SK-N-SH (cell line): ENCODE measurements at regions not wholly inside any gene's neighbourhood (a gene's known extent, or its start where the extent isn't known, plus 50 kb on each side); places are given as distances from the start of the nearest gene placed in this dataset.

Source experiments
- CHD2 ChIP-seq: fragments of 150-350 bp; IDR thresholded peaks from 2 replicates; pipeline ENCODE4 v1.6.1; 2018; ENCODE audit warnings: low read length; ENCODE audit not compliant: partially characterized antibody
- GATA2 ChIP-seq: sonication (generic); formaldehyde crosslinking; IDR thresholded peaks from 2 replicates; pipeline ENCODE4 v1.5.0; 2020; ENCODE audit warnings: mild to moderate bottlenecking, missing genetic modification reagents
- MAX ChIP-seq: IDR thresholded peaks from 2 replicates; pipeline ENCODE4 v1.4.0; 2012; ENCODE audit warnings: low read depth
- NRF1 ChIP-seq: IDR thresholded peaks from 2 replicates; pipeline ENCODE4 v1.6.1; 2012; ENCODE audit warnings: low read depth, mild to moderate bottlenecking, low read length
- REST ChIP-seq: IDR thresholded peaks from 2 replicates; pipeline ENCODE4 v1.6.1; 2012; ENCODE audit warnings: mild to moderate bottlenecking, low read depth, low read length, moderate library complexity
- RFX5 ChIP-seq: IDR thresholded peaks from 2 replicates; pipeline ENCODE4 v1.6.1; 2012; ENCODE audit warnings: mild to moderate bottlenecking, improper control_type of control experiment, low read length
- RXRA ChIP-seq: IDR thresholded peaks from 2 replicates; pipeline ENCODE4 v1.4.0; 2012; ENCODE audit warnings: low read depth, mild to moderate bottlenecking, borderline replicate concordance
- SMC3 ChIP-seq: IDR thresholded peaks from 2 replicates; pipeline ENCODE4 v1.6.1; 2012; ENCODE audit warnings: low read depth, low read length, improper control_type of control experiment
- TAF1 ChIP-seq: IDR thresholded peaks from 2 replicates; pipeline ENCODE4 v1.6.1; 2012; ENCODE audit warnings: low read depth, mild to moderate bottlenecking, low read length, moderate library complexity, borderline replicate concordance
- TCF12 ChIP-seq: IDR thresholded peaks from 2 replicates; pipeline ENCODE4 v1.4.0; 2012
- TF ChIP-seq, protein P1 (sequence below): fragments of 200-600 bp; sonication (generic); IDR thresholded peaks from 2 replicates; pipeline ENCODE4 v1.6.1; 2017; ENCODE audit warnings: antibody characterized with exemption, mild to moderate bottlenecking, moderate library complexity

GRCh38 chr2:7430869-7431641, 513.8 kb downstream of the RNF144A start:
- TF ChIP-seq REST = no peak
- TF ChIP-seq NRF1 = no peak
- TF ChIP-seq RXRA = no peak
- TF ChIP-seq TCF12 = no peak
- TF ChIP-seq, protein P1, sequence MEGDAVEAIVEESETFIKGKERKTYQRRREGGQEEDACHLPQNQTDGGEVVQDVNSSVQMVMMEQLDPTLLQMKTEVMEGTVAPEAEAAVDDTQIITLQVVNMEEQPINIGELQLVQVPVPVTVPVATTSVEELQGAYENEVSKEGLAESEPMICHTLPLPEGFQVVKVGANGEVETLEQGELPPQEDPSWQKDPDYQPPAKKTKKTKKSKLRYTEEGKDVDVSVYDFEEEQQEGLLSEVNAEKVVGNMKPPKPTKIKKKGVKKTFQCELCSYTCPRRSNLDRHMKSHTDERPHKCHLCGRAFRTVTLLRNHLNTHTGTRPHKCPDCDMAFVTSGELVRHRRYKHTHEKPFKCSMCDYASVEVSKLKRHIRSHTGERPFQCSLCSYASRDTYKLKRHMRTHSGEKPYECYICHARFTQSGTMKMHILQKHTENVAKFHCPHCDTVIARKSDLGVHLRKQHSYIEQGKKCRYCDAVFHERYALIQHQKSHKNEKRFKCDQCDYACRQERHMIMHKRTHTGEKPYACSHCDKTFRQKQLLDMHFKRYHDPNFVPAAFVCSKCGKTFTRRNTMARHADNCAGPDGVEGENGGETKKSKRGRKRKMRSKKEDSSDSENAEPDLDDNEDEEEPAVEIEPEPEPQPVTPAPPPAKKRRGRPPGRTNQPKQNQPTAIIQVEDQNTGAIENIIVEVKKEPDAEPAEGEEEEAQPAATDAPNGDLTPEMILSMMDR = no peak
- no peak for TF ChIP-seq MAX
- TF ChIP-seq SMC3 = no peak
- no peak for TF ChIP-seq TAF1
- no peak for TF ChIP-seq RFX5
- TF ChIP-seq GATA2 (CRISPR knock-in tag) = no peak
- TF ChIP-seq CHD2 = no peak
